ENCODE measurements at regions not wholly inside any gene's neighbourhood (a gene's known extent, or its start where the extent isn't known, plus 50 kb on each side); places are given as distances from the start of the nearest gene placed in this dataset.

DNA sequence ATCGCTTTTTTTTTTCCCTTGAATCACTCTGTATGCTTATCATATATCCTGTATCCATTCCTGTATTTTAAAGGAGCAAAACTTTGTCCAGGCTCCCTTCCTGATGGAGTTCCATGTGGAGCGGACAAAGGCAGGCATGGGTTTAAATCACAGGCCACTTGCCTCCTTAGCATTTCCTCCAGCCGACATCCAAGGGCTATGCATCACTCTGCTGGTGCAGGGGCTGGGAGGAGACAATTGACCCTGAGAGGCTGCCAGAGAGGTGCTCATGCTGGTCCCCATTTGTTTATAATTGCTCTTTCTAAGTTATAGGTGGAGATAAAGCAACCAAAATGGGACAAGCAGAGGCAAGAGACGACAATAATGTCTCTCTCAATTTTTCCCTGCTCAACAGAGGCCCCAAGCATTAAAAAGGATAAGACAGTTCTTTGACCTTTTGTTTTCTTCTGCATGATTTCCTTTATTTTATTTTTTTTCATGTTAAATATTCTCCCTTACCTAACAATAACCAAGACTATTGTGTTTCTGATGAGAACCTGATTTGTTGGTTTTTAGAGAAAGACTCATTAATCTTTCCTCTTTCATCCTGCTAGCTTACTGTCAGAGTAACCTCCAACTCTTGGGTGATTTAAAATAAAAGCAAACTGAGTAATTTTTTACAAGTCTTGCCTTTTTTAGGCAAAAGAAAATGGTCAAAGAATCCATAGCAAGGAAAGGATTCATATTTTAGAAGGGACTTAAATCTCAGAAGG lies 353.7 kb downstream of the ADGRL2 start:
- no peak overlapping the region for H2AFZ ChIP-seq (ENCODE audit: control insufficient read depth, low read depth, low read length)
- ATAC-seq, result no peak
- ChIA-PET RAD21 (ENCODE audit: unreplicated experiment) (interaction anchor here (0.7 to 3.1 kb wide), 8 partner anchors 10 to 91 kb away, joined by 3 to 26 read pairs (median 8); no protein-coding TSS in a partner anchor), SMC1A (ENCODE audit: uncharacterized antibody, unreplicated experiment) (interaction anchor here (0.8 to 4.6 kb wide), 9 partner anchors 12 to 104 kb away, joined by 3 to 63 read pairs (median 5); no protein-coding TSS in a partner anchor), POLR2A (interaction anchor here (0.6 to 3.1 kb wide), 2 partner anchors 9 to 73 kb away, joined by 3 to 19 read pairs; no protein-coding TSS in a partner anchor), CTCF (interaction anchor here (1.1 to 2.7 kb wide), 3 partner anchors 7 to 107 kb away, joined by 3 to 19 read pairs (median 7); no protein-coding TSS in a partner anchor)
- H3K4me3 ChIP-seq, result no peak overlapping the region
- no peaks in the 10 kb centered on the region for H3K79me2 ChIP-seq (ENCODE audit: control insufficient read depth, insufficient read depth, low read length)
- no peaks in the 10 kb centered on the region for H4K20me1 ChIP-seq (ENCODE audit: control insufficient read depth, insufficient read depth)
- BruUV-seq (replicated peaks), result no TSS peak
- no peak for TF ChIP-seq SRF (IDR thresholded peaks at IDR 0.05; ENCODE audit: low read depth in 2 of 2, low read length in 2 of 2)
- TF ChIP-seq NFIC (IDR thresholded peaks at IDR 0.05; ENCODE audit: low read depth, low read length), result no peak
- no peak for TF ChIP-seq CREB1 (IDR thresholded peaks at IDR 0.05; ENCODE audit: low read depth)
- WGBS (ENCODE audit: insufficient coverage, insufficient replicate concordance, low lambda C conversion rate, missing lambda C conversion rate), result 42% methylated on average over 4 of the region's 4 CpGs
- in situ Hi-C loops (cut with MboI) (no loop called here), intact Hi-C loops (cut with micrococcal nuclease; ENCODE audit: unreplicated experiment) (no loop called here)
- no peak for FAIRE-seq
- no peaks in the 10 kb centered on the region for H3K27me3 ChIP-seq (replicated peaks in 1 of 2; ENCODE audit: control insufficient read depth in 2 of 2, insufficient read depth in 2 of 2, low read length in 1 of 2)
- H3K36me3 ChIP-seq (ENCODE audit: control insufficient read depth in 2 of 2, insufficient read depth in 2 of 2, low read length in 1 of 2), result no peaks in the 10 kb centered on the region
- no peak for DNase-seq (ENCODE audit: low read depth, low spot score)
- no peak overlapping the region for H3K27ac ChIP-seq (ENCODE audit: control insufficient read depth, insufficient read depth)
- H3K9ac ChIP-seq (ENCODE audit: control insufficient read depth, insufficient read depth, low read length), result no peak overlapping the region
- H3K9me3 ChIP-seq (replicated peaks; ENCODE audit: control insufficient read depth, insufficient read depth, low read length), result no peaks in the 10 kb centered on the region
- no peaks in the 10 kb centered on the region for H3K4me1 ChIP-seq (ENCODE audit: control insufficient read depth, insufficient read depth, low read length)
- no peak overlapping the region for H3K4me2 ChIP-seq (ENCODE audit: control insufficient read depth, insufficient read depth)

DNA sequence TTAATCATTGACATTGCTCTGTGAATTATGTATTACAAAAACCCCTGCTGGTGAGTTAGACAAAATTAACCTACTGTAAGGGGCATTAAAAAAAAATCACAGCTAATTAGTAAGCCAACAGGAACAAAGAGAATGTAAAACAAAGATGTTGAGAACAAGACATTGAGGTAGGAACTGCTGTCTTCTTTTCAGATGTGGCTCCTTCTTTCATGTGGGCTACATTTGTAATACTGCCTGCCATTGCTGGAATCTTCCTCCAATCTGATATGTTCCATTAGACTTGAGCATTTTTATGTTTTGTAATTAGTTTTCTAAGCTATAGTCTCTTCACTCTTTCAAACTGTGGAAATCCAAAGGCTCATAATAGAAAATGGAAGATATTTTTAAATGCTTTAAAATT lies 353.0 kb downstream of the ADGRL2 start:
- H3K27ac ChIP-seq (ENCODE audit: control insufficient read depth, insufficient read depth), result no peak overlapping the region
- SMC1A ChIA-PET (ENCODE audit: uncharacterized antibody, unreplicated experiment), result interaction anchor here (0.8 to 4.6 kb wide), 18 partner anchors 8 to 122 kb away, joined by 3 to 63 read pairs (median 6); no protein-coding TSS in a partner anchor
- H3K4me1 ChIP-seq (ENCODE audit: control insufficient read depth, insufficient read depth, low read length), result no peaks in the 10 kb centered on the region
- intact Hi-C loops (cut with micrococcal nuclease; ENCODE audit: unreplicated experiment), result no loop called here
- DNase-seq (ENCODE audit: low read depth, low spot score) (no peak), FAIRE-seq (no peak), ATAC-seq (no peak)
- in situ Hi-C loops (cut with MboI), result no loop called here
- no peaks in the 10 kb centered on the region for H3K27me3 ChIP-seq (replicated peaks in 1 of 2; ENCODE audit: control insufficient read depth in 2 of 2, insufficient read depth in 2 of 2, low read length in 1 of 2)
- no peaks in the 10 kb centered on the region for H3K79me2 ChIP-seq (ENCODE audit: control insufficient read depth, insufficient read depth, low read length)
- BruUV-seq (replicated peaks), result no TSS peak
- POLR2A ChIA-PET, result interaction anchor here (1.3 to 3.1 kb wide), 3 partner anchors 9 to 74 kb away, joined by 3 to 19 read pairs (median 5); no protein-coding TSS in a partner anchor
- RAD21 ChIA-PET (ENCODE audit: unreplicated experiment), result interaction anchor here (0.7 to 3.1 kb wide), 16 partner anchors 9 to 604 kb away, joined by 3 to 31 read pairs (median 6); no protein-coding TSS in a partner anchor
- no peak overlapping the region for H3K4me3 ChIP-seq
- H4K20me1 ChIP-seq (ENCODE audit: control insufficient read depth, insufficient read depth), result no peaks in the 10 kb centered on the region
- H2AFZ ChIP-seq (ENCODE audit: control insufficient read depth, low read depth, low read length), result no peak overlapping the region
- CTCF ChIA-PET, result interaction anchor here (1.0 to 2.7 kb wide), 7 partner anchors 8 to 121 kb away, joined by 3 to 19 read pairs (median 4); no protein-coding TSS in a partner anchor
- no peaks in the 10 kb centered on the region for H3K36me3 ChIP-seq (ENCODE audit: control insufficient read depth in 2 of 2, insufficient read depth in 2 of 2, low read length in 1 of 2)
- no peak overlapping the region for H3K9ac ChIP-seq (ENCODE audit: control insufficient read depth, insufficient read depth, low read length)
- no peaks in the 10 kb centered on the region for H3K9me3 ChIP-seq (replicated peaks; ENCODE audit: control insufficient read depth, insufficient read depth, low read length)
- TF ChIP-seq GATAD2B (conservative IDR thresholded peaks at IDR 0.05; ENCODE audit: low read depth), result no peak
- no peak for TF ChIP-seq STAT1 (conservative IDR thresholded peaks at IDR 0.05)
- TF ChIP-seq NFYB (IDR thresholded peaks at IDR 0.05; ENCODE audit: insufficient read depth, low read depth, low read length), result no peak
- TF ChIP-seq, protein P1, sequence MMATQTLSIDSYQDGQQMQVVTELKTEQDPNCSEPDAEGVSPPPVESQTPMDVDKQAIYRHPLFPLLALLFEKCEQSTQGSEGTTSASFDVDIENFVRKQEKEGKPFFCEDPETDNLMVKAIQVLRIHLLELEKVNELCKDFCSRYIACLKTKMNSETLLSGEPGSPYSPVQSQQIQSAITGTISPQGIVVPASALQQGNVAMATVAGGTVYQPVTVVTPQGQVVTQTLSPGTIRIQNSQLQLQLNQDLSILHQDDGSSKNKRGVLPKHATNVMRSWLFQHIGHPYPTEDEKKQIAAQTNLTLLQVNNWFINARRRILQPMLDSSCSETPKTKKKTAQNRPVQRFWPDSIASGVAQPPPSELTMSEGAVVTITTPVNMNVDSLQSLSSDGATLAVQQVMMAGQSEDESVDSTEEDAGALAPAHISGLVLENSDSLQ (IDR thresholded peaks at IDR 0.05), result no peak
- no peak for TF ChIP-seq NFYA (IDR thresholded peaks at IDR 0.05; ENCODE audit: borderline replicate concordance, low read depth, low read length)
- no peak for TF ChIP-seq MTA3 (IDR thresholded peaks at IDR 0.05; ENCODE audit: borderline replicate concordance, low read length)
- TF ChIP-seq ZNF207 (IDR thresholded peaks at IDR 0.05; ENCODE audit: borderline replicate concordance), result no peak
- no peak for TF ChIP-seq FOS (IDR thresholded peaks at IDR 0.05; ENCODE audit: borderline replicate concordance, extremely low read depth, insufficient read length)
- no peak for TF ChIP-seq BMI1 (IDR thresholded peaks at IDR 0.05; ENCODE audit: borderline replicate concordance)
- H3K4me2 ChIP-seq (ENCODE audit: control insufficient read depth, insufficient read depth), result no peak overlapping the region
